Superior temporal gyrus (tissue), 1 donor: ENCODE measurements at regions not wholly inside any gene's neighbourhood (a gene's known extent, or its start where the extent isn't known, plus 50 kb on each side); places are given as distances from the start of the nearest gene placed in this dataset.
A peak's percentile ranks its signal among the peaks of the same experiment; 100 is the strongest.

Experiments used
- DNase-seq: peaks from one replicate; pipeline ENCODE4 v3.0.0-alpha.2; 2016; ENCODE audit errors: extremely low spot score

- DNase-seq, result no peak
These were observed 432.6 kb downstream of the SATB2 start for GRCh38 chr2:199025146-199025545.

GRCh38 chr2:199024224-199024623 is 433.5 kb downstream of the SATB2 start:
- DNase-seq, result no peak

GRCh38 chr2:199019898-199020507 is 437.7 kb downstream of the SATB2 start:
- DNase-seq, result peak; percentile 62

- no peak for DNase-seq
These were observed 438.9 kb downstream of the SATB2 start for GRCh38 chr2:199018826-199019225.

GRCh38 chr2:199015072-199015471 is 442.7 kb downstream of the SATB2 start:
- DNase-seq, result no peak

GRCh38 chr2:199014226-199014625 is 443.5 kb downstream of the SATB2 start:
- DNase-seq, result no peak

- no peak for DNase-seq
These were observed 445.8 kb downstream of the SATB2 start for GRCh38 chr2:199011908-199012307.

- no peak for DNase-seq
These were observed 463.1 kb downstream of the SATB2 start for GRCh38 chr2:198994678-198995077.

GRCh38 chr2:198991431-198991830 is 466.3 kb downstream of the SATB2 start:
- DNase-seq, result no peak

- DNase-seq, result no peak
These were observed 482.0 kb downstream of the SATB2 start for GRCh38 chr2:198975779-198976178.

GRCh38 chr2:198973785-198974184 is 484.0 kb downstream of the SATB2 start:
- DNase-seq, result no peak

GRCh38 chr2:198973181-198973580 is 484.6 kb downstream of the SATB2 start:
- no peak for DNase-seq

- no peak for DNase-seq
These were observed 489.2 kb downstream of the SATB2 start for GRCh38 chr2:198968545-198968944.

- no peak for DNase-seq
These were observed 491.5 kb downstream of the SATB2 start for GRCh38 chr2:198966269-198966668.

GRCh38 chr2:198961547-198961946 is 496.2 kb downstream of the SATB2 start:
- DNase-seq, result no peak

GRCh38 chr2:198957181-198957580 is 500.6 kb downstream of the SATB2 start:
- DNase-seq, result no peak

GRCh38 chr2:198953328-198953727 is 504.4 kb downstream of the SATB2 start:
- DNase-seq, result no peak

- no peak for DNase-seq
These were observed 506.9 kb downstream of the SATB2 start for GRCh38 chr2:198950803-198951202.

- DNase-seq, result no peak
These were observed 512.2 kb downstream of the SATB2 start for GRCh38 chr2:198945496-198945895.

- DNase-seq, result no peak
These were observed 527.6 kb downstream of the SATB2 start for GRCh38 chr2:198930170-198930569.

- peak; percentile 35 for DNase-seq
These were observed 529.7 kb downstream of the SATB2 start for GRCh38 chr2:198928026-198928425.

- DNase-seq, result no peak
These were observed 539.6 kb downstream of the SATB2 start for GRCh38 chr2:198917926-198918720.

GRCh38 chr2:198917275-198917674 is 540.5 kb downstream of the SATB2 start:
- no peak for DNase-seq
